Stomach (tissue), 4 donors: ENCODE measurements at regions not wholly inside any gene's neighbourhood (a gene's known extent, or its start where the extent isn't known, plus 50 kb on each side); places are given as distances from the start of the nearest gene placed in this dataset.

Experiments
- EP300 ChIP-seq: sonication (generic); formaldehyde crosslinking; IDR thresholded peaks from one replicate; pipeline ENCODE4 v1.6.1; 2017; ENCODE audit warnings: antibody characterized with exemption
- POLR2A ChIP-seq, 4 donors: fragments of 450-650 bp; IDR thresholded peaks; one replicate each; pipeline ENCODE4 v1.6.1; 2016; ENCODE audit warnings: antibody characterized with exemption in 4 of 4, control low read depth in 2 of 4, mild to moderate bottlenecking in 1 of 4, moderate library complexity in 1 of 4
- POLR2AphosphoS5 ChIP-seq, 3 donors: sonication (generic); formaldehyde crosslinking; IDR thresholded peaks; one replicate each; pipeline ENCODE4 v1.6.1; 2016; ENCODE audit warnings: antibody characterized with exemption in 3 of 3

DNA sequence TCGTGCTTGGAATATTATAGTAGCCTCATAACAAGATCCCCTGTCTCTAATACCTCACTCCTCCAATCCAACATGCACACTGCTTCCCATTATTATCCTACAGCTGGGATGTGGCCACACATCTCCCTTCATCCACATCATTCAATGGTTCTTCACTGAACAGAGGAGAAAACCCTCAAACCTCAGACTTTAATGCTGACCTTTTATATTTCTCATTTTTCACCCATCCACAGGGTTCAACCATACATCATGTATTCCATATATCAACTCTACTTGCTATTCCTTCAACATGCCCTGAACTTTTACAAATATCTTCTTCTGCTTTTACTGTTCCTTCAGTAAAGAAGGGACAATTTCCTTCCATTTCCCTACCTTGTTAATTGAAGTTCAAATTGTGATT, 396.8 kb downstream of the TLE4 start:
- TF ChIP-seq POLR2AphosphoS5 (IDR thresholded peaks at IDR 0.05) (no peak), EP300 (no peak), POLR2A (IDR thresholded peaks at IDR 0.05) (no peak)
